HL-60 (cell line): ENCODE measurements at regions not wholly inside any gene's neighbourhood (a gene's known extent, or its start where the extent isn't known, plus 50 kb on each side); places are given as distances from the start of the nearest gene placed in this dataset.

Experiments used
- DNase-seq, 2 experiments: peaks; one replicate each; pipeline ENCODE4 v3.0.0-alpha.2; 2010 to 2020; ENCODE audit warnings: low read depth in 1 of 2, low spot score in 1 of 2
- H3K27ac ChIP-seq: fragments of 250-450 bp; sonication (Bioruptor Pico); replicated peaks from 2 replicates; pipeline ENCODE4 v1.5.1; 2020; ENCODE audit warnings: mild to moderate bottlenecking, moderate library complexity
- H3K27me3 ChIP-seq: fragments of 250-450 bp; sonication (Bioruptor Pico); 2 replicates; pipeline ENCODE4 v1.5.1; 2021; ENCODE audit warnings: mild to moderate bottlenecking, moderate library complexity; ENCODE audit not compliant: insufficient read depth, poor library complexity, severe bottlenecking
- H3K4me3 ChIP-seq: replicated peaks from 2 replicates; pipeline ENCODE4 v1.5.1; 2011; ENCODE audit warnings: mild to moderate bottlenecking, control low read depth, low read length; ENCODE audit not compliant: insufficient read depth
- CTCF ChIP-seq: IDR thresholded peaks from one replicate; pipeline ENCODE4 v1.5.1; 2011; ENCODE audit warnings: low read length, control low read depth, inconsistent platforms; ENCODE audit not compliant: insufficient read depth
- GABPA ChIP-seq: IDR thresholded peaks from 2 replicates; pipeline ENCODE4 v1.6.1; 2012; ENCODE audit warnings: low read depth
- POLR2AphosphoS5 ChIP-seq: IDR thresholded peaks from 2 replicates; pipeline ENCODE4 v1.6.1; 2012; ENCODE audit warnings: low read depth
- REST ChIP-seq: IDR thresholded peaks from 2 replicates; pipeline ENCODE4 v1.6.1; 2012; ENCODE audit warnings: low read depth; ENCODE audit not compliant: insufficient replicate concordance
- SPI1 ChIP-seq: IDR thresholded peaks from 2 replicates; pipeline ENCODE4 v1.6.1; 2012; ENCODE audit warnings: low read depth, mild to moderate bottlenecking, borderline replicate concordance

DNA sequence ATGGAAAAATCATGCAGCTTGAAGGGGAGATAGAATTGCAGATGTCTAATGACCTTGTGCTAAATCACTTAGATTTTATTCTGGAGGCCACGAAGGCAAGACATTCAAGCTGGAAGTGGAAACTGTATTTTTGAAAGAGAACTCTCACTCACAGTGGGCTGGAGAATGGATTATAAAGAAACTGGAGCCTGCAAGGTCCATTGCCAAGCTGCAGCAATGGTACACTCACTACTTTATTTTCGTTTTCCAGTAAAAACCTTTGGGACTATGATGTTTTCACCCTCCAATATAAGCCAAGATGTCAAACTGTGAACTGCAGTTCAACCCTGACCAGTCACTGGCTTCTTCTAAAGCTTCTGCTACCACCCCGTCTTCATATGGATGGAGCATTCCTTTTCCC, 62.0 kb downstream of the SKIDA1 start:
- H3K27me3 ChIP-seq, result no peaks in the 10 kb centered on the region
- TF ChIP-seq POLR2AphosphoS5 (no peak), CTCF (no peak), REST (no peak), SPI1 (no peak), GABPA (no peak)
- H3K27ac ChIP-seq, result no peak overlapping the region
- no peak overlapping the region for H3K4me3 ChIP-seq
- no peak for DNase-seq

- Histone ChIP-seq H3K4me3 (no peak overlapping the region), H3K27ac (no peak overlapping the region), H3K27me3 (no peaks in the 10 kb centered on the region)
- no peak for DNase-seq
- no peak for TF ChIP-seq POLR2AphosphoS5
- no peak for TF ChIP-seq GABPA
- no peak for TF ChIP-seq SPI1
- no peak for TF ChIP-seq REST
- TF ChIP-seq CTCF, result no peak
These were observed 67.2 kb downstream of the SKIDA1 start for GRCh38 chr10:21458126-21458871.

- no peak for DNase-seq
- H3K27ac ChIP-seq, result no peak overlapping the region
- no peak for TF ChIP-seq POLR2AphosphoS5
- no peak for TF ChIP-seq CTCF
- TF ChIP-seq REST, result no peak
- TF ChIP-seq GABPA, result no peak
- no peak for TF ChIP-seq SPI1
- no peaks in the 10 kb centered on the region for H3K27me3 ChIP-seq
- H3K4me3 ChIP-seq, result no peak overlapping the region
These were observed 69.3 kb downstream of the SKIDA1 start for GRCh38 chr10:21456160-21456559.
